ENCODE measurements at regions not wholly inside any gene's neighbourhood (a gene's known extent, or its start where the extent isn't known, plus 50 kb on each side); places are given as distances from the start of the nearest gene placed in this dataset.

DNA sequence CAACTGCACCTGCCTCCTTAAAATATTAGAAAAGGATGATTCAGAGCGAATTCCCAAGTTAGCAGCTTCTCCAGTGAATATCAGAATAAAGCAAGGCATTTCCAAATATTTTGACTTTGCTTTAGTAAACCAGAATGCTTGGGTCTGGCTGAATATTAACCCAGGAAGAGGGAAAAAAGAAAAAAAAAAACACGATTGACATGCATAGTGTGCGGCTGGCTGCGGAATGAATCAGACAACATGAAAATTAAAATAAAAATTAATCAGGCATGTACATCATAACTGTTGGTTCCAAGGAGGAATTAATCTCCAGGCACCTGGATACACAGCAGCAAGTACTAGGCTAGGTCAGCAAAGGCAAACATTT, 105.8 kb upstream of the NCKAP5 start:
- Histone ChIP-seq H2AFZ (peak overlapping the region; percentile 56; the same call in 1 of the 2 replicates), H3K36me3 (ENCODE audit: insufficient read depth) (no peaks in the 10 kb centered on the region), H3K79me2 (replicated peaks; ENCODE audit: insufficient read depth) (no peaks in the 10 kb centered on the region), H3F3A (replicated peaks; ENCODE audit: low read depth) (no peaks in the 10 kb centered on the region), H3K4me3 (no peak overlapping the region), H3K9me2 (ENCODE audit: insufficient read depth) (no peaks in the 10 kb centered on the region; the same call in 1 of the 2 replicates), H4K20me1 (replicated peaks; ENCODE audit: insufficient read depth) (no peaks in the 10 kb centered on the region), H3K27me3 (ENCODE audit: insufficient read depth) (no peaks in the 10 kb centered on the region), H3K4me2 (peak overlapping the region; percentile 56; the same call in 1 of the 2 replicates), H3K4me1 (ENCODE audit: insufficient read depth) (peaks cover 20% of the 10 kb centered on the region), H3K27ac (ENCODE audit: low read depth) (0 out of 2 replicates have a peak overlapping the region, but pooled peaks have one; percentile 41)
- Mint-ChIP-seq H3K27ac (no peak overlapping the region), H3K4me1 (peaks cover 30% of the 10 kb centered on the region), H3K36me3 (ENCODE audit: low read depth) (no peaks in the 10 kb centered on the region), H3K27me3 (ENCODE audit: insufficient read depth, low read depth, poor library complexity) (no peaks in the 10 kb centered on the region), H3K4me3 (no peak overlapping the region), H3K9me3 (no peaks in the 10 kb centered on the region)
- DNase-seq (ENCODE audit: low spot score) = no peak
- no peak for ATAC-seq
- TF ChIP-seq CREB1 (CRISPR knock-in tag; IDR thresholded peaks at IDR 0.05; ENCODE audit: low read depth) = no peak
- no peak for TF ChIP-seq JUNB (IDR thresholded peaks at IDR 0.05; ENCODE audit: unreplicated experiment)
- TF ChIP-seq NANOG (IDR thresholded peaks at IDR 0.05; ENCODE audit: borderline replicate concordance) = no peak
- TF ChIP-seq CTCF (conservative IDR thresholded peaks at IDR 0.05; ENCODE audit: low read depth in 2 of 2) = no peak
- no peak for TF ChIP-seq ZNF114 (CRISPR knock-in tag; IDR thresholded peaks at IDR 0.05)
- no peak for TF ChIP-seq ETS1 (IDR thresholded peaks at IDR 0.05)
- no peak for TF ChIP-seq EZH2 (IDR thresholded peaks at IDR 0.05; ENCODE audit: low read depth, unreplicated experiment)
- TF ChIP-seq POLR2AphosphoS5 (IDR thresholded peaks at IDR 0.05; ENCODE audit: low read depth) = no peak
- no peak for TF ChIP-seq STAT1 (IDR thresholded peaks at IDR 0.05; ENCODE audit: unreplicated experiment)
- TF ChIP-seq REST (IDR thresholded peaks at IDR 0.05; ENCODE audit: unreplicated experiment) = no peak
- TF ChIP-seq ZNF331 (CRISPR knock-in tag; IDR thresholded peaks at IDR 0.05; ENCODE audit: low read depth) = no peak

Data from GM23338 (cell line).